ENCODE measurements at regions not wholly inside any gene's neighbourhood (a gene's known extent, or its start where the extent isn't known, plus 50 kb on each side); places are given as distances from the start of the nearest gene placed in this dataset.

GRCh38 chr5:67459253-67459652 is 262.7 kb upstream of the CD180 start:
- Histone ChIP-seq H3K27ac (no peak overlapping the region), H3K36me3 (replicated peaks; ENCODE audit: insufficient read depth, low read depth) (no peaks in the 10 kb centered on the region), H3K4me1 (ENCODE audit: insufficient read depth) (no peaks in the 10 kb centered on the region), H4K20me1 (ENCODE audit: insufficient read depth, poor library complexity, severe bottlenecking) (no peaks in the 10 kb centered on the region), H3K27me3 (no peaks in the 10 kb centered on the region), H3K9me2 (replicated peaks; ENCODE audit: insufficient read depth) (no peaks in the 10 kb centered on the region), H3K4me2 (no peak overlapping the region), H3K9me3 (ENCODE audit: low read depth) (no peaks in the 10 kb centered on the region), H3K79me2 (no peaks in the 10 kb centered on the region), H2AFZ (no peak overlapping the region), H3K4me3 (no peak overlapping the region)
- TF ChIP-seq EZH2phosphoT487 (IDR thresholded peaks at IDR 0.05; ENCODE audit: low read depth, severe bottlenecking, unreplicated experiment), result no peak
- no peak for DNase-seq (ENCODE audit: low spot score)

- H4K20me1 ChIP-seq (ENCODE audit: insufficient read depth, poor library complexity, severe bottlenecking), result no peaks in the 10 kb centered on the region
- H3K27me3 ChIP-seq, result no peaks in the 10 kb centered on the region
- H3K79me2 ChIP-seq, result no peaks in the 10 kb centered on the region
- no peak for TF ChIP-seq CTCF (IDR thresholded peaks at IDR 0.05; ENCODE audit: poor library complexity)
- no peak for TF ChIP-seq EZH2 (IDR thresholded peaks at IDR 0.05; ENCODE audit: borderline replicate concordance)
- TF ChIP-seq EZH2phosphoT487 (IDR thresholded peaks at IDR 0.05; ENCODE audit: low read depth, severe bottlenecking, unreplicated experiment), result no peak
- 90% methylated on average over 1 of the region's 1 CpG for WGBS (ENCODE audit: low lambda C conversion rate, missing lambda C conversion rate)
- no peak overlapping the region for H3K4me2 ChIP-seq
- H3K4me3 ChIP-seq, result no peak overlapping the region
- no peak for DNase-seq (ENCODE audit: low spot score)
- H3K9me3 ChIP-seq (ENCODE audit: low read depth), result no peaks in the 10 kb centered on the region
- no peaks in the 10 kb centered on the region for H3K9me2 ChIP-seq (replicated peaks; ENCODE audit: insufficient read depth)
- no peak overlapping the region for H3K27ac ChIP-seq
- no peaks in the 10 kb centered on the region for H3K36me3 ChIP-seq (replicated peaks; ENCODE audit: insufficient read depth, low read depth)
- no peak overlapping the region for H2AFZ ChIP-seq
- H3K4me1 ChIP-seq (ENCODE audit: insufficient read depth), result peaks cover 10% of the 10 kb centered on the region
These were observed 259.4 kb upstream of the CD180 start for GRCh38 chr5:67455970-67456369.

- H3K4me1 ChIP-seq (ENCODE audit: insufficient read depth), result peaks cover 17% of the 10 kb centered on the region
- H3K27ac ChIP-seq, result no peak overlapping the region
- no peaks in the 10 kb centered on the region for H3K36me3 ChIP-seq (replicated peaks; ENCODE audit: insufficient read depth, low read depth)
- no peaks in the 10 kb centered on the region for H4K20me1 ChIP-seq (ENCODE audit: insufficient read depth, poor library complexity, severe bottlenecking)
- no peak for DNase-seq (ENCODE audit: low spot score)
- TF ChIP-seq CTCF (IDR thresholded peaks at IDR 0.05; ENCODE audit: poor library complexity), result no peak
- no peak for TF ChIP-seq EZH2phosphoT487 (IDR thresholded peaks at IDR 0.05; ENCODE audit: low read depth, severe bottlenecking, unreplicated experiment)
- TF ChIP-seq EZH2 (IDR thresholded peaks at IDR 0.05; ENCODE audit: borderline replicate concordance), result no peak
- no peaks in the 10 kb centered on the region for H3K79me2 ChIP-seq
- 90% methylated on average over 1 of the region's 1 CpG for WGBS (ENCODE audit: low lambda C conversion rate, missing lambda C conversion rate)
- no peaks in the 10 kb centered on the region for H3K9me2 ChIP-seq (replicated peaks; ENCODE audit: insufficient read depth)
- no peaks in the 10 kb centered on the region for H3K27me3 ChIP-seq
- no peak overlapping the region for H3K4me2 ChIP-seq
- no peaks in the 10 kb centered on the region for H3K9me3 ChIP-seq (ENCODE audit: low read depth)
- no peak overlapping the region for H3K4me3 ChIP-seq
- no peak overlapping the region for H2AFZ ChIP-seq
These were observed 258.5 kb upstream of the CD180 start for GRCh38 chr5:67454957-67455561.

- Histone ChIP-seq H3K27ac (no peak overlapping the region), H3K4me2 (no peak overlapping the region)
- WGBS (ENCODE audit: low lambda C conversion rate, missing lambda C conversion rate), result 87% methylated on average over 4 of the region's 4 CpGs
These were observed 256.7 kb upstream of the CD180 start for GRCh38 chr5:67453111-67453905.

More at GRCh38 chr5:67453111-67453905, 256.7 kb upstream of the CD180 start:
- Histone ChIP-seq H3K79me2 (no peaks in the 10 kb centered on the region), H3K36me3 (replicated peaks; ENCODE audit: insufficient read depth, low read depth) (no peaks in the 10 kb centered on the region), H3K9me2 (replicated peaks; ENCODE audit: insufficient read depth) (no peaks in the 10 kb centered on the region), H3K4me3 (no peak overlapping the region), H4K20me1 (ENCODE audit: insufficient read depth, poor library complexity, severe bottlenecking) (no peaks in the 10 kb centered on the region), H3K27me3 (no peaks in the 10 kb centered on the region), H3K4me1 (ENCODE audit: insufficient read depth) (peaks cover 19% of the 10 kb centered on the region), H3K9me3 (ENCODE audit: low read depth) (no peaks in the 10 kb centered on the region), H2AFZ (peak overlapping the region; percentile 42)
- no peak for DNase-seq (ENCODE audit: low spot score)
- TF ChIP-seq EZH2phosphoT487 (IDR thresholded peaks at IDR 0.05; ENCODE audit: low read depth, severe bottlenecking, unreplicated experiment) (no peak), CTCF (IDR thresholded peaks at IDR 0.05; ENCODE audit: poor library complexity) (no peak), EZH2 (IDR thresholded peaks at IDR 0.05; ENCODE audit: borderline replicate concordance) (no peak)

Measured in hepatocyte (in vitro differentiated cells).